Germinal center (tissue), 1 donor: ENCODE measurements at regions not wholly inside any gene's neighbourhood (a gene's known extent, or its start where the extent isn't known, plus 50 kb on each side); places are given as distances from the start of the nearest gene placed in this dataset.

Experiments used
- DNase-seq: peaks from one replicate; pipeline ENCODE4 v3.0.0; 2012; ENCODE audit warnings: mixed read lengths, low spot score

DNA sequence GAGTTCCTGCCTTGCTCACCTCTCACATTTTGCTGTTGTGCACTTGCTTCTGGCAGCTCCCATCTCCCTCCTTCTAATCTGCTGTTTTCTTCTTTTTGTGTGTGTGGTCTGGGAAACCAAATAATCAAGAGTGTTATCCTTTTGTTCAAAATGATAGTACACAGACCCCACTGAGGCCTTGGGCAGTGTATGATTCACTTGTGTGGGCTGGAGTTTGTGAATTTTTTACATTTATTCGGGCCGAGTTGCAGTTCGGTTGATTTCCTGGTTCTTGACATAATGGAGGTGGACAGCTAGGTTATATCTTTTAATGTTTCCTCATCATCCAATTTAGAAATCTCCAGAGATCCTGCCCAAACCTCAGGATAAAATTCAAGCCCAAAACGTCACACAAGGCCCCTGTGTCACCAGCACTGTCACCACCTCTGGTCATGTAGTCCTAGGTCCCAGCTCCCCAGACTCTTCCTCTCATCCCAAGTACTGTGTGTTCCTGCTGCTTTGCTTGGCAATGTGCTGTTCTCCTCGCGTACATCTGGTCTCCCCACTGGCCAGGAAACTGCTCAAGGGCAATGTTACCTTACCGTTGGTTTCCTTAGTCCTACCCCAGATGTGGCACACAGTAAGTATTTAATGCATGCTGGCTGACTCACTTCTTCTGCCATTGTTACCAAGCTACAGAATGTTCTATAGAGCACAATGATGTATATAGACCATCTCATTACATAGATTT is 55.7 kb upstream of the PHACTR2 start:
- no peak for DNase-seq

DNA sequence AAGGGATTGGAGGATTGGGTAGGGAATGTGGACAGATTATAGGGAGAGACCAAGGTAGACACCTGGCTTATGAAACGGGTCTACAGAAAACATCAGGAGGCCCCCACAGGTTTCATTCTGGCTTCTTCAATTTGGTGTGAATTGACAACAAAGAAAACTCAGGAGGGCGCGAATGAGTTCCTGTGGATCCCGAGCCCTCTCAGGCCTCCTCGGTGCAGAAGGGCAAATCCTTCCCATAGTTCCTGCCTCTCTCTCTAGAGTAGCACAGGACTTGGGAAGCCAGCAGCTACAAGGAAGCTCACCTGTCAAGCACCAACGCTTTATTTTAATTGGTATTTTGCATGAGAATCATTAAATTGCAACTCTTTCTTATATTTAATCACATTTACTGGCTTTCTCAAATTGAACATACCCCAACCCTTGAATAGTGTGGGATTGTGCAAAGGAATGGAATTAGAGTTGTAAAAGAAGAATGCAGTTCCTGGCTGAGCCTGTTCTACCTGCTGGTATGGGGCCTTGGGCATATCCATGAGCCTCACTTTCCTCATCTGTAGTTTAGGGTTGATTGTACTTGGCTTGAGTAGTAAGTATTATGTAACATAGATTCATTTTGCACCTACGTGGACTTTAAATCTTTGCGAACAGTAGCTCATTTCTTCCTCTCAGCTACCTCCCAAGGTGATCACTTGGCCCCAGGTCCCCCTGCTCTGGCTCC is 56.4 kb upstream of the PHACTR2 start:
- no peak for DNase-seq

DNA sequence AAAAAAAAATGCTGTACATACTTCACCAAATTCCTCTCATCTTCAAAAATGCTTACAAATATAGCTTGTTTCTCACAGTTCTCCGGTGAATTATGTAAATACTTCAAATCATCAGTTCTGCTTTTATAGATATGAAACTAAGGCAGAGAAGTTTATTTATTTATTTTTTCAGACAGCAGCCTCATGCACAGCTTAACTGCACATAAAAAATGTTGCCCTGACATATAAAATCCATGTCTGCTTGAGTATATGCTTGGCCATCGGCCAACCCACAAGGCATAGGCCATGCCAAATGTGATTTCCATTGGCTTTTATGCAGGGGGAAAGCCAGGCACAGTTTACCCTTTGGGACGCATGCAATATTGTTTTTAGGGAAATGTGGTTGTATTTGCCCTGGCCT is 57.3 kb upstream of the PHACTR2 start:
- no peak for DNase-seq

DNA sequence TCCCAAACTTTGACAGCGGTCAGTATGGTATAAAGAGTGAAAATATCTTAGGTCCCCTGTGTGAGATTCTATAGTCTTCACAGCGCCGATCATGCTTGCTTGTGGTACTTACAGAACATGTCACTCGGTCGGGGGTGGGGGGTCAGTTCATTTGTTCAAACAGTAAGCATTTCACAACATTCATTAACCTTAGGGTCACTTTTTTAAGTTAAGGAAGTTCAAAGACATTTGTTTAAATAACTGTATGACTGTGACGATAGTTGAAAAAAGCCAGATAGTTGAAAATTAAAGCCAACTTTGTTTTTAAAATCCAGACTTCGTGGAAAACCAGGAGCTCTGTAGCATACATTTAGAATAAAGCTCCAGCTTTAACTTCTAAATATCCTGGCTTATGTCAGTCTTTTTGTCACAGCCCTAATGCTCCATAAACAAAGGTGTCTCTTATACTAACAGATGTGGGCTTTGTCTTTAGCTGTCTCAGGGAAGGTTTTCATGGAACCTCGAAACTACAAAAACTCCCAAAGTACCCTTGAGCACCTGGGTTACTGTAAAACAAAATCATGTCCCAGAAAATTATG is 57.9 kb upstream of the PHACTR2 start:
- no peak for DNase-seq

DNA sequence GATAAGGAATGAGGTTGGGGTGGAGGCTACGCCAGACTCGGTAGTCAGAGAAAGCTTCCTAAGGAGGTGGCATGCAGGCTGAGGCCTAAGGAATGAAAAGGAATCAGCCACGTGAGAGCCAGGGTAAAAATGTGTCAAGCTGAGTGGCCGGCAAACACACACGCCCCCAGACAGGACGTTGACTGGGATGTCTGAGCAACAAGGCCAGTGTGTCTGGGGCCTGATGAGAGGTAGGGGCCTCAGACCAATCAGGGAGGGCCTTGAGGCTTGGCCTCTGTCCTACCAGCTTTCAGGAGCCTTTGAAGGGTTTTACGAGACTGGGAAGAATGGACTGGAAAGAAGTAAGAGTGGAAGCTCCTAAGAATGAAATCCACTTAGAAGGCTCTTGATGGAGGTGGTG is 61.0 kb upstream of the PHACTR2 start:
- DNase-seq, result no peak

DNA sequence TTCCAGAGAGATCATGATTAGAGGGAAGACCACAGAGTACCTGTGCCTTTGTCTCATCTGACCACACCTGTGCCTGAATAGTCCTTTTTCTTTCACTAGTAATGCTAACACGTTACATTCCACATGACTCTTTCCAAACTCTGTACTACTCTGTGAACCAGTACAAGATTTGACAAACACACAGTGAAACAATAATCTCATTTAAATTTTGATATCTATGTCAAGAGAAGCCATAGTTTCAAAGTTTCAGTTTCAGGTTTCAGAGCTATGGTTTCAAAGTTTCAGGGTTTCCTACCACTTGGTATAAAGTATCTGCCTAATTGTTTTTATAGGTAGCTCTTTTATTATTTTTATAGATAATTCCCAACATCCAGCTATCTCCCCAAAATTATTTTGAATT is 62.0 kb upstream of the PHACTR2 start:
- DNase-seq, result no peak

DNA sequence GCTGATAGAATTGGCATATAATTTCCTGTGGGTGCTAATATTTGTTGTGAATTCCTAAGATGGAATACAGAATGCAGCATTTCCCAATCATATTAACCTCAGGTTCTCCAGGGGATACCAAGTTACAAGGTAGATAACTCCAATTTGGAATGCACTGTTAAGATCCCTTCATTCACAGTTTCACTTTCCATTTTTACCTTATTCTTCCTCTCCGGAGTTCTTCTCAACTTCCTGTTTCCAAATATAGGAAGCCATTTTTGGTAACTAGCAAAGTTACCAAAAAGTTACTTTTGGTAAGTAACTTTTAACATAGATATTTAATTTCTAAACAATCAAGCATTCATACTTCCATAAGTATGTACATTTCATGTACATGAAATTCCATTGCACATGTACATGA is 63.5 kb upstream of the PHACTR2 start:
- no peak for DNase-seq

DNA sequence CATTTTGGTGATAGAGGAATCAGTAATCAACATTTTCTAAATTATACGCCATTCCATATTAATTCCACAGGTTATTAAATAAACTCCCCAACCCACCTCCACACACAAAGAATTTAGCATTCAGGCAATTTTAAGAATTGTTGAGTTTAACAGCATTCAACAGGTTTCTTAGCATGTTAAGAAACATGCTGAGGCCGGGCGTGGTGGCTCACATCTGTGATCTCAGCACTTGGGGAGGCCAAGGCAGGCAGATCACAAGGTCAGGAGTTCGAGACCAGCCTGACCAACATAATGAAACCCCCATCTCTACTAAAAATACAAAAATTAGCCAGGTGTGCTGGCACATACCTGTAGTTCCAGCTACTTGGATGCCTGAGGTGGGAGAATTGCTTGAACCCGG is 64.0 kb upstream of the PHACTR2 start:
- DNase-seq, result no peak

DNA sequence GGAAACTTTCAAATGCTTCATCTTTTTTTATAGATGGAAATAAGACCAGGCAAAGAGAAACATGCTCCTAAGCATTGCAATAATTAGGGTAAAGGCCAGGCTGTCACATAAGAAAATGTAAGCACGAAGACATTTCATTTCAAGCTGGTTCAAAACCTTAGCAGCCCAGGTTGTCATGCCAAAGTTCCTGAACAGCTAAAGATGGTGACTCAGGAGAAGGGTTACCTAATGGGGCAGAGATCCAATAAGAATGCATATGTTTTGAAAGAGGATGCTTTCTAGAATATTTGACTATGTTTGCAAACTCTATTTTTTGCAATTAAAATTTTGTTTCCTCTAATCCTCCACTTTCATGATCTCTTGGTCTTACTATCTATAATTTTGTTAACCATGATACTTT is 65.6 kb upstream of the PHACTR2 start:
- DNase-seq, result no peak

DNA sequence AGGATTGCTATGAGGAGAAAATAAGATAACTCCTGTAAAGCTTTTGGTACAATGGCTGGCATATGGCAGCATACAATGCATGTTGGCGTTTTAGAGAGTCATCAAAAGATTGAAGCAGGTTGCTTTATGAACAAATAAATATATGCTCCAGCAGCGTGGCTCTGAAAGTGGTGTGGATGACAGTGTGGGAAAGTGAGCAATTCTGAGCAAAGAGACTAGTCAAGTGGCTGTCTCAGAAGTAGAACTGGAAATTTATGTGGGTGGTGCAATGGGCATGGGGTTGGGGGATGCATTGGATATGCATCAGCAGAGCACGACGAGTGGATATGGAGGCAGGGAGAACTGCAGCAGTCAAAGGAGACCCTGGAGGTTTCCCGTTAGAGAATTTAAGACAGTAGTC is 66.2 kb upstream of the PHACTR2 start:
- no peak for DNase-seq

DNA sequence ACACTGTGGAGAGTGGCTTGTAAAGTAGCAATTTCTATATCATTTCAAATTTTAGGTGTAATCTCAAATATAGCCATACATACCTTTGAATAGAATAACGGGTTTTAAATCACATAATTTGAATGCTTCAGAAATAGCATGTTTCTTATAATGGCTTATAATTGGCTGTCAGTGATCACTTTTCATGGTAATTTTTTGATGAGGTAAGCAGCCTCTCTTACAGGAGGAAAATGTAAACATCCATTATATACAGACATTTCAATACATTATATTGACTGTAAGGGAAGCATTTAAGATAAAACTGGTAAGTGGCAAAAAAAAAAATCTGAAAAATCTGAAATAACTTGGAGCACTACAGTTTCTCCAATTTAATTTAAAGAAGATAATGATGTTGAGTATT is 67.8 kb upstream of the PHACTR2 start:
- DNase-seq, result no peak

DNA sequence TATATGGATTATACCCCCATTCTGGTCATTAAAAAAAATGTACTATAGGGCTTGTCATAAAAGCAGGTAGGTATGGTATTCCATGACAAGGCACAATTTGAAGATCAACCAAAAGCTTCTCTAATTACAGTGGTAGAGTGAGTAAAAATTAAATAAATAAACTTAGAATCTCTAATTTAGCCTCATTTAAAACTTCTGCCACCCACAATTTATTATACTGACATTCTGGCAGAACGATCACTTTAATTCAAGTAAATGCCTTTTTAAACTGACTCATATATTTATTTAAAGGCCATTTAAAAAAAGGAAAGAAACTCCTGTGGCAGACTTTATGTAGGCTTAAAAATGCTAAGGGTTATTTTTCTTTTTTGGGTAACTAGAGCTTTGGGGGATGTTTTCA is 68.3 kb upstream of the PHACTR2 start:
- DNase-seq, result no peak

DNA sequence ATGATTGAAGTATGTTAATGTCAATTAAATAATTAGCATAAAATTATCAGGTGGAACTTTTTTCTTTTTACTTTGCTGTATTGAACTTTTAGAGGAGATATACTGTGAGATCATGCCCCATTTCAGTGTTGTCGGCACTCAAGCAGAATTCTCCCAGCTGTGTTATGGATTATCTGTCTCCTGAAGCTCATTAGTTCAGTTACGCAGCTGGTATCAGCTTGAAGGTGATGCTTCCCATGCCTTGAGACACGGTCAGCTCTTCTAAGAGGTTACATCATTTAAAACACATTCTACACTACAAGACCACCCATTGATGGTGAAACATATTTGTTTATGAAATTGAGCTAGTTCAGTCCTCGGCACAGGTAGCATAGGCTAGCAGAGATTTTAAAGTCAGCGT is 68.9 kb upstream of the PHACTR2 start:
- DNase-seq, result no peak

DNA sequence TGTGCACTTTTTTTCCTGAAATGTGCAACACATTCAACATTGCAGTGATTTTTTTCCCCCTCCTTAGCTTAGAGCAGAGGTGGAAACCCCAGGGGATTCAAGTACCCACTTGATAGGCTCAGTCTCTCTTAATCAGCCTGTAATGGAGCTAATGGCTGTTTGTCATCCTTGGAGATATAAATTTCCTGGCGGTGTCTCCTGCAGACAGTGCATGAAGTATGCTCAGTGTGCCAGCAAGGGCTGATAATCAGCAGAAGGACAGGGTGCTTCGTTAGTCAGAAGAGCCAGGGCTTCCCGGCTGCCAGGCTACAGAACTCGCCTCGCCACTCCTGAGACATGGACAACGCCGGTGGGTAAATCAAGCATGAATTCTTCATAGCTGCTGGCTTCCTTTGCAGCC is 69.8 kb upstream of the PHACTR2 start:
- no peak for DNase-seq

DNA sequence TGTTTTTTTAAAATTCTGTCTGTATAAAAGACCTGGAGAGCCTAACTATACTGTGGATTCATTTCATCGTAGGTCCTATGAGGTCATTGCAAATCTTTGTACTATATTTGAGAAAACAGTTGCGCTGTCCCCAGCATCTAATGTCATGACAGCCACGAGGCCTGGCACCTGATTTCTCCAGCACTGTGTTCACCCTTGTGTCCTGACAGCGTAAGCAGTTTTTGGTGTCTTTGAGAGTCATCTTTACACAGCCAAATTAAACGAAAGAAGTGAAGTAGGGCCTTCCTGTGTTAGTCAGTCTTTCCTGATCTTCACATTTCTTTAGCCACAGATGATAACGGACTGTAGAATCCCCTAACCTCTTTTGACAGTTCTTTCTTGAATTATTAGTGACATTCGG is 70.6 kb upstream of the PHACTR2 start:
- no peak for DNase-seq

DNA sequence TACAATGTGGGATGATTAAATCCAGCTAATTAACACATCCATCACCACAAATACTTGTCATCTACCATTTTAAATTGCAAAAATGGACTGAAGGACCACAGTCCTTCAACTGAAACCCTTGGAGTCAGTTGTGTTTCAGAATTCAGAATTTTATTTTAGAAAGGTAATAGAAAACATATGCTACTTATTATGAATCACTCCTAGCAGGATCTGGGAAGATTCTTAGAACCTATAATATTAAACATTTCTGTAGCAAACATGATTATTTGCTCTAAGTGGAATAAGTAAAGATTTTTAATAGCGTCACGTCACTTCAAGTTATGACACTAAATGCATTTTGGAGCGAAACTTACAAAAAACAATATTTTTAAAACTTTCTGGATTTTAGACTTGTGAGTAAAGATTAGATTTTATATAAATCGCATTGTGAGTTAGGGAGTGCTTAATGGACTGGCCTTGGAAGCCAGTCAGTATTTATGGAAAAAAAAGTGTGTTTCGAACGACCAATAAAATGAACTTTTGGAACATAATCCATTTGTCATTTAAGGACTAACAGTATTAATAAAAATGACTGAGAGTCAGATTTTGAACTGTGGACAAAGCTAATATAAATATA is 71.8 kb upstream of the PHACTR2 start:
- DNase-seq, result no peak

DNA sequence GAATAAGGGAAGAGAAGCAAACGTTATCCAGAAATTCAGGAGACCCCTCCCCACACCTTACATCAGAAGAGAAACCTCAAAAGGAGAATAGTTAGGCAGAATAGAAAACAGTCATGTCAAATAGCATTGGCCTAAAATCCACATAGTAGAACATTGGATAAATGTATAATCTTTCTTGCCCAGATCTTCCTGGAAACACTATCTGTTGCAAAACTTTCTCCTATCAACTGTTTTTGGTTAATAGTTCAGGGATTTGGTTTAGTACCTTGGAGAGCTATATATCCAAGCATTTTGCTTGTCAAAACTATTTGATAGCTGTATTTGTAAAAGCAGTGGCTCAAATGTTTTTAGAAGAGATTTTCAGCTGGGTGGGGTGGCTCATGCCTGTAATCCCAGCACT is 74.3 kb upstream of the PHACTR2 start:
- no peak for DNase-seq

DNA sequence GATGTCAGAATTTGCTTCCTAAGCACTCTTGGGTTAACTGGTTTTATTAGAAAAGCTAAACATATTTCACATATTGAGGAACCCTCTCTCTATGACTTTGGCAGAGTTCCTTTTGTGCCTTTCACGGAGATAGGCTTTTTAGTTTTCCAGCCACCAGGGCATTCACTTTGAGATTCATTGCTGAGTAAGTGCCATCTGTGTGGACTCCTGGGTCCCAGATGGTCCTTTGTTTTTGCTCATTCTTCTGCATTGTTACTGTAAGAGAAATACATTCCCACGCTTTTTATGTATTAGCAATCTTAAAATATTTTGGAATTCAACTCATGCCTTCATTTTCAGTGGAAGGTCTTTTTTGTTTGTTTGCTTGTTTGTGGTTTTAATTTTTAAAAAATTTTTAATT is 76.3 kb upstream of the PHACTR2 start:
- no peak for DNase-seq

DNA sequence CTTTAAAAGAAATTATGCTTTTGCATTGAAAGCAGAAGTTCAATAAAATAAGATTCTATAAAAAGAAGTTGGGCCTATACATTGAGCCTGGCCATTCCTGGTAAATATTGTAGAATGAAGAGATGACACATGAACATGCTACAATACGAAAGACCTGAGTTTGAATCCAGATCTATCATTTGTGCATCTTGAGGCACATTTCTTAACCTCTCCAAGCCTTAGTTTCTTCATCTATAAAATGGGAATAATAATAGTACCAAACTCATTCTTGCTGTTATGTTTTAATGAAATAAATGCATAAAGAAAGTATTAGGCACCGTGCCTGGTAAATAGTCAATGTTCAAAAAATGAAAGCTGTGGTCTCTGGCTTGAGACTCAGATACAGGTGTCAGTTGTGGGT is 76.9 kb upstream of the PHACTR2 start:
- DNase-seq, result no peak

DNA sequence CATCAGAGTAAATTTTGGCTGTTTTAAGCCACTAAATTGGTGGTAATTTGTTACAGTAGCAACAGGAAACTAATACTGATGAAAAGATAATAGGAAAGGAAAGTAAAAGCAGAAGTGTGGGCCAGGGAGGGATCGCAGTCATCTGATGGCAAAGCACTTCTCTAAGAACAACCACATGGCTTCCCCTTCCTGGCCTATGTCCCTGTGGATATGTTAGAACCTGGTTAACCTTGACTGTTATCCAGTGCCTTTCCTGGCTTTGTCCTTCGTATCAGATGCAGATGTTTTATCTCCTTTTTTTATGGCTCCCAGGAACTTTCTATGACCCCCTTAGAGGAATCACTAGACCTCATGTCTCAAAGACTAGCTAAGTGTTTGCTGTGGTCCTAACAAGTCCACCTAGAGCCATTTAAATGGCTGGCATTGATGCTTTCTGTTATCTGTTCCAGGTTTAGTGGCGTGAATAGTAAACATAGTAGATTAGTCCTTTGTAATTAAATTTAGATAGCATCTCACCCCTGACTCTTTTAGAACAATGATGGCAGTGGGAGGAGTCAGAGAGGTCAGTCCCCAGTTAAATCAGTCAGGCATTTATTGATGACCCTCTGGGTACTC is 79.2 kb upstream of the PHACTR2 start:
- no peak for DNase-seq

DNA sequence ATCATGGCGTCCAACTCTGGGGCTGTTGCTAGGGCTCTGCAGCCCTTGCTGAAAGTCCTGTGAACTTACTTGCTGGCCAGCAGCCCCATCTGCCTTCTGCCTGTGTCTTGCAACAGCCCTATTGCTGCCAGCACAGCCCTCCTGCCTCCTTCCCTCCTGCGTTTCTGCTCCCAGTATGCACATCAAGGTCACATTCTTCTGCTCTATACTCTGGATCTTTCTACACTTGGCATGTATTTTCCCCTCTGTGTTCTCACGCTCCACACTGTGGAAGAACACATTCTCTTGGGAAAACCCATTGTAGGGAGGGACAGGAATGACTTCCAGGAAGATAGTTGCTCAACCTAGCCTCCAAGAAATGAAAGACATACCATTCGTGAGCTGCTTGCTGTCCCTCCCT is 80.9 kb upstream of the PHACTR2 start:
- DNase-seq, result no peak

DNA sequence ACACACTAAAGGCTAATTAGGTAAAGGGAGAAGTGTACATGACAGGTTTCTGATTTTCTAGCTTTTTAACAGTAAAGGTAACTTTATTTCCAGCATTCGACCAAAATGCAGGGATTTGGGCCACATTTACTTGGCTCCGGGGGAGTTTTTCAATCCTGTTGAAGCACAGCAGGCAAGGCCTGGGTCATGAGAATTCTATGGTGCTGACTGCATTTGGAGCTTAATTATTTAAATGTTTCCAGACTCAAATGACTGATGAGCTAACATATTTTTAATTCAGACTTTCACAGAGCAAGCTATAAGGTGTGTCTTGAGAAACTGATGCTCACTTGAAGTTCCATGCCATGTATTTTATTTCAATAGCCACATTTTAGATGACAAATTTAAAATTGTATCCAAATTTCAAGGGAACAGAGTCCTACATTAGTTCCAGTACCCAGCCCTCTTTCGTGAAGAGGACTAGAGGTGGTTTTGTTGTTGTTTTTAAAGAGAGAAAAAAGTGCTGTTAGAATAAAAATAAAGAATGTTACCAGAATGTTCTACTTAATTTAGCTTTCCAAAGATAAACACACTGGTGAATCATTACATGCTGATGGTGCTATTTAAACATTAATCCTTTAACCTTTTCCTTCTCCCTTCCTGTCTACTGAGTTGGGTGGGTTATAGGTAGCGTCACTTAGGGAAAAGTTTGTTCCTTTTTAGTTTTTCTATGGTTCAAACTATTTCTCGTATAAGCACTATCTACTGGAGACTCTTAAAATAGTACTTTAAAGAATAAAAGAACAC is 82.3 kb upstream of the PHACTR2 start:
- no peak for DNase-seq
